ENCODE measurements at regions not wholly inside any gene's neighbourhood (a gene's known extent, or its start where the extent isn't known, plus 50 kb on each side); places are given as distances from the start of the nearest gene placed in this dataset.
"Not testable (repeated sequence)": the region's sequence is repeated elsewhere in the genome, so short reads cannot be mapped to it uniquely, and the experiment has no call there.

DNA sequence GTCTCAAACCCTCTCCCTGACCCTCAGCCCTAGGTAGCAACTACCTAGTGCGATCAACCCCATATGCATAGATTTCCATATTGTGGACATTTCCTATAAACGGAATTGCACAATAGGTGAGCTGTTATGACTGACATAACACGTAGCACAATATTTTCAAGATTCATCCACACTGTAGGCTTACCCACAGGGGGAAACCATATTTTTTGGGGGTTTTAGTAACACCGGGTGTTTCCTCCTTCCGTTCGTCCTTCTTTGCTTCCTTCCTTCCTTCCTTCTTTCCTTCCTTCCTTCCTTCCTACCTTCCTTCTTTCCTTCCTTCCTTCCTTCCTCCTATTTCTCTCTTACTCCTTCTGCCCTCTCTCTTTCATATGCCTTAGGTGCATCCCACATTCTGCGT lies 524.2 kb downstream of the CWH43 start:
- not testable (repeated sequence) for H3K4me3 ChIP-seq (ENCODE audit: low read length); H3K36me3 ChIP-seq (ENCODE audit: control insufficient read depth, low read depth, low read length); H3K27ac ChIP-seq (ENCODE audit: low read length); H3K9ac ChIP-seq (ENCODE audit: low read length); H3K27me3 ChIP-seq (ENCODE audit: control insufficient read depth, insufficient read depth, low read length); H3K4me1 ChIP-seq (ENCODE audit: control insufficient read depth, low read depth, low read length)
- H3K9me3 ChIP-seq (ENCODE audit: control insufficient read depth, low read depth, low read length), result peaks cover 50% of the 10 kb centered on the region

GRCh38 chr4:49511353-49511752 lies 525.3 kb downstream of the CWH43 start:
- not testable (repeated sequence) for H3K4me3 ChIP-seq (ENCODE audit: low read length); H3K4me1 ChIP-seq (ENCODE audit: control insufficient read depth, low read depth, low read length); H3K9ac ChIP-seq (ENCODE audit: low read length); H3K27ac ChIP-seq (ENCODE audit: low read length); H3K27me3 ChIP-seq (ENCODE audit: control insufficient read depth, insufficient read depth, low read length); H3K36me3 ChIP-seq (ENCODE audit: control insufficient read depth, low read depth, low read length)
- peaks cover 52% of the 10 kb centered on the region for H3K9me3 ChIP-seq (ENCODE audit: control insufficient read depth, low read depth, low read length)

DNA sequence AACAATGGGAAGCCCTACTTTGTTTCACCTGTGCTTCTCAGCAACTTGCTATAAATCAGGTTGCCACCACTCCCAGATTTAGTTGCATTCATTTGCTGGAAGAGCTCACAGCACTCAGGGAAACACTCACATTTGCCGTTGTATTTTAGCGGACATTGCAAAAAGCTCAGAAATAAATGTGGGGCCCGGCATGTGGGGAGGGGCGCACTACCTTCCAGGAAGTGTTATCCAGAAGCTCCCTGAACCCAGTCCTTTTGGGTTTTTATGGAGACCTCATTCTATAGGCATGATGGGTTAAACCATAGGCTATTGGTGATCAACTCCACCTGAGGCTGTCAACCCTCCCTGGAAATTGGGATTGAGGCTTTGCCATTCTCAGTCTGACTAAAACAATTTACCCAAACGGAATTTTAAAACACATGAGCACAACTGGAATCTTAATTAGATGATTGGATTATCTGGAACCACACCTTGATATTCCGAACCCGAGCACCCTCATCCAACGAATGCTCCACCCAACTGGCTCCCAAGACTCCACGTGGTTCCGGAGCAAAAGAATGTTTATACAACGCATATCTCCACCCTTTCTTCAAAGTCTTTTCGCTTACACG lies 525.9 kb downstream of the CWH43 start:
- not testable (repeated sequence) for H3K36me3 ChIP-seq (ENCODE audit: control insufficient read depth, low read depth, low read length); H3K4me3 ChIP-seq (ENCODE audit: low read length); H3K27ac ChIP-seq (ENCODE audit: low read length); H3K9ac ChIP-seq (ENCODE audit: low read length); H3K4me1 ChIP-seq (ENCODE audit: control insufficient read depth, low read depth, low read length); H3K27me3 ChIP-seq (ENCODE audit: control insufficient read depth, insufficient read depth, low read length)
- peaks cover 52% of the 10 kb centered on the region for H3K9me3 ChIP-seq (ENCODE audit: control insufficient read depth, low read depth, low read length)

GRCh38 chr4:49512641-49513545 lies 526.8 kb downstream of the CWH43 start:
- not testable (repeated sequence) for H3K4me3 ChIP-seq (ENCODE audit: low read length); H3K4me1 ChIP-seq (ENCODE audit: control insufficient read depth, low read depth, low read length); H3K27me3 ChIP-seq (ENCODE audit: control insufficient read depth, insufficient read depth, low read length); H3K36me3 ChIP-seq (ENCODE audit: control insufficient read depth, low read depth, low read length); H3K27ac ChIP-seq (ENCODE audit: low read length); H3K9ac ChIP-seq (ENCODE audit: low read length)
- peaks cover 52% of the 10 kb centered on the region for H3K9me3 ChIP-seq (ENCODE audit: control insufficient read depth, low read depth, low read length)

DNA sequence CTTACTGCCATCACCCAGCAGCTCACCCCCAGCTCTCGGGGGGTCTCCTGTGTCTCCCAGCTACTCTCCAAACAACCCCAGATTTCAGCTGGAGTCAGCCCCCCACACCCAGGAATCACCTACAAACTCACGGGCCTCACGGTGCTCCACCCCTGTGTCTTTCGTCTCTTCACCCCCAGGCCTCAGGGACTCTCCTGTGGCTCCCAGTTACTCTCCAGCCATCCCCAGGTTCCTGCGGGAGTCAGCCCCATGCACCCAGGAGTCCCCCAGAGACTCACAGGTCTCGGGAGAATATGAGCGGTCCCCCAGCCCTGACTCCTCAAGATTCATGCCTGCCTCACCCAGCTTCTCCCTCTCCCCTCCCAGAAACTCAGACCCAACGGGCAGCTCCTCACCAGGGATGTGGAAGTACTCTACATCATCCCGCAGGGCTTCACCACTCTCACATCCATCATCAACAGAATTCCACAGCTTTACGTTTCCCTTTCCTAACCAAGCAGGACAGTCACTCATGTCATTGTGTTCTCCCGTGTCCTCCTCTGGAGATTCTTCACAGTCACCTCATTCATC lies 527.6 kb downstream of the CWH43 start:
- not testable (repeated sequence) for H3K36me3 ChIP-seq (ENCODE audit: control insufficient read depth, low read depth, low read length); H3K9ac ChIP-seq (ENCODE audit: low read length); H3K27me3 ChIP-seq (ENCODE audit: control insufficient read depth, insufficient read depth, low read length); H3K27ac ChIP-seq (ENCODE audit: low read length); H3K4me3 ChIP-seq (ENCODE audit: low read length); H3K4me1 ChIP-seq (ENCODE audit: control insufficient read depth, low read depth, low read length)
- peaks cover 52% of the 10 kb centered on the region for H3K9me3 ChIP-seq (ENCODE audit: control insufficient read depth, low read depth, low read length)

DNA sequence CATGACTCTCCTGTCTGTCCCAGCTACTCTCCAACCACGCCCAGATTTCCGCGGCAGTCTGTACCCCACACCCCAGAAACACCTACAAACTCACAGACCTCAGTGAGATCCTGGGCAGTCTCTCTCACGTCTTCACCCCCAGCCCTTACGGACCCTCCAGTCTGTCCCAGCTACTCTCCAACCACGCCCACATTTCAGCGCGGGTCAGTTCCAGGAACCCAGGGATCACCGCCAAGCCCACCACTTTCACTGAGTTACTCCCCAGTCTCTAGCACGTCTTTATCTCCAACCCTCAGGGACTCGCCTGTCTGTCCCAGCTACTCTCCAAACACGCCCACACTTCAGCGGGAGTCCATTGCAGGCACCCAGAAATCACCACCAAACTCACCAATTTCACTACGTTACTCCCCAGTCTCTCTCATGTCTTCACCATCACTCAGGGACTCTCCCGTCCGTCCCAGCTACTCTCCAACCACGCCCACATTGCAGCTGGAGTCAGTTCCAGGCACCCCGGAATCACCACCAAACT lies 528.2 kb downstream of the CWH43 start:
- not testable (repeated sequence) for H3K36me3 ChIP-seq (ENCODE audit: control insufficient read depth, low read depth, low read length); H3K27me3 ChIP-seq (ENCODE audit: control insufficient read depth, insufficient read depth, low read length); H3K4me3 ChIP-seq (ENCODE audit: low read length); H3K9ac ChIP-seq (ENCODE audit: low read length); H3K27ac ChIP-seq (ENCODE audit: low read length); H3K4me1 ChIP-seq (ENCODE audit: control insufficient read depth, low read depth, low read length)
- H3K9me3 ChIP-seq (ENCODE audit: control insufficient read depth, low read depth, low read length), result peaks cover 52% of the 10 kb centered on the region

GRCh38 chr4:49514841-49515240 lies 528.8 kb downstream of the CWH43 start:
- H3K36me3 ChIP-seq (ENCODE audit: control insufficient read depth, low read depth, low read length); H3K27ac ChIP-seq (ENCODE audit: low read length); H3K9ac ChIP-seq (ENCODE audit: low read length): not testable (repeated sequence)

DNA sequence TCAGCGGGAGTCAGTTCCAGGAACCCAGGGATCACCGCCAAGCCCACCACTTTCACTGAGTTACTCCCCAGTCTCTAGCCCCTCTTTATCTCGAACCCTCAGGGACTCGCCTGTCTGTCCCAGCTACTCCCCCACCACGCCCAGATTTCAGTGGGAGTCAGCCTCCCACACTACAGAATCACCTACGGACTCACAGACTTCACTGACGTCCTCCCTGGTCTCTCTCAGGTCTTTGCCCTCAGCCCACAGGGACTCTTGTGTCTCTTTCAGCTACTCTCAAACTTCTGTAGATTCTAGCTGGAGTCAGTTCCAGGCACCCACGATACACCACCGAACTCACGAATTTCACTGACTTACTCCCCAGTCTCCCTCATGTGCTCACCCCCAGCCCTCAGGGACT lies 529.2 kb downstream of the CWH43 start:
- not testable (repeated sequence) for H3K27ac ChIP-seq (ENCODE audit: low read length); H3K4me1 ChIP-seq (ENCODE audit: control insufficient read depth, low read depth, low read length); H3K27me3 ChIP-seq (ENCODE audit: control insufficient read depth, insufficient read depth, low read length); H3K4me3 ChIP-seq (ENCODE audit: low read length); H3K9ac ChIP-seq (ENCODE audit: low read length); H3K36me3 ChIP-seq (ENCODE audit: control insufficient read depth, low read depth, low read length)
- peaks cover 50% of the 10 kb centered on the region for H3K9me3 ChIP-seq (ENCODE audit: control insufficient read depth, low read depth, low read length)

More at GRCh38 chr4:49514841-49515240, 528.8 kb downstream of the CWH43 start:
- not testable (repeated sequence) for H3K4me3 ChIP-seq (ENCODE audit: low read length); H3K4me1 ChIP-seq (ENCODE audit: control insufficient read depth, low read depth, low read length); H3K27me3 ChIP-seq (ENCODE audit: control insufficient read depth, insufficient read depth, low read length)
- H3K9me3 ChIP-seq (ENCODE audit: control insufficient read depth, low read depth, low read length), result peaks cover 52% of the 10 kb centered on the region

DNA sequence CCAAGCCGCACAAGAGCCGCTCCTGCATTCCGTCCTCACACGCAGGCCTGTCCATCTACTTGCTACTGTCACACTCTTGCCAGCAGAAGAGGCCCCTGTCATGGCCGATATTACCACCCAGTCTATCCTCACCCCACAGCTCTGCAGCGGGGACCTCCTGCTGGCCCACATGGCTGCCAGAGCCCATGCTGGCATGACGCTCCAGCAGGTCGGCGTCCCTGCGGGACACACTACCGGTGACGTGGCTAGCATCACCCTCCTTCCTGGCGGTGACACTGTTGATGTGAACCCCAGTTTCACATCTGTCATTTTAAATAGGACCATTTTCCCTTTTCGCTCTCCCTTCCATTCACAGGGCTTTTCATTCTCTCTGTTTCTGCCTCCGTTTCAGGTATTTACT lies 530.0 kb downstream of the CWH43 start:
- H3K27ac ChIP-seq (ENCODE audit: low read length); H3K36me3 ChIP-seq (ENCODE audit: control insufficient read depth, low read depth, low read length); H3K9ac ChIP-seq (ENCODE audit: low read length); H3K4me3 ChIP-seq (ENCODE audit: low read length); H3K4me1 ChIP-seq (ENCODE audit: control insufficient read depth, low read depth, low read length); H3K27me3 ChIP-seq (ENCODE audit: control insufficient read depth, insufficient read depth, low read length): not testable (repeated sequence)
- H3K9me3 ChIP-seq (ENCODE audit: control insufficient read depth, low read depth, low read length), result peaks cover 42% of the 10 kb centered on the region

GRCh38 chr4:49516796-49517195 lies 530.7 kb downstream of the CWH43 start:
- H3K9me3 ChIP-seq (ENCODE audit: control insufficient read depth, low read depth, low read length), result peaks cover 35% of the 10 kb centered on the region
- no peaks in the 10 kb centered on the region for H3K27me3 ChIP-seq (ENCODE audit: control insufficient read depth, insufficient read depth, low read length)
- H3K4me1 ChIP-seq (ENCODE audit: control insufficient read depth, low read depth, low read length), result no peaks in the 10 kb centered on the region
- H3K27ac ChIP-seq (ENCODE audit: low read length), result no peak overlapping the region
- H3K4me3 ChIP-seq (ENCODE audit: low read length), result no peak overlapping the region
- no peak overlapping the region for H3K9ac ChIP-seq (ENCODE audit: low read length)
- no peaks in the 10 kb centered on the region for H3K36me3 ChIP-seq (ENCODE audit: control insufficient read depth, low read depth, low read length)

DNA sequence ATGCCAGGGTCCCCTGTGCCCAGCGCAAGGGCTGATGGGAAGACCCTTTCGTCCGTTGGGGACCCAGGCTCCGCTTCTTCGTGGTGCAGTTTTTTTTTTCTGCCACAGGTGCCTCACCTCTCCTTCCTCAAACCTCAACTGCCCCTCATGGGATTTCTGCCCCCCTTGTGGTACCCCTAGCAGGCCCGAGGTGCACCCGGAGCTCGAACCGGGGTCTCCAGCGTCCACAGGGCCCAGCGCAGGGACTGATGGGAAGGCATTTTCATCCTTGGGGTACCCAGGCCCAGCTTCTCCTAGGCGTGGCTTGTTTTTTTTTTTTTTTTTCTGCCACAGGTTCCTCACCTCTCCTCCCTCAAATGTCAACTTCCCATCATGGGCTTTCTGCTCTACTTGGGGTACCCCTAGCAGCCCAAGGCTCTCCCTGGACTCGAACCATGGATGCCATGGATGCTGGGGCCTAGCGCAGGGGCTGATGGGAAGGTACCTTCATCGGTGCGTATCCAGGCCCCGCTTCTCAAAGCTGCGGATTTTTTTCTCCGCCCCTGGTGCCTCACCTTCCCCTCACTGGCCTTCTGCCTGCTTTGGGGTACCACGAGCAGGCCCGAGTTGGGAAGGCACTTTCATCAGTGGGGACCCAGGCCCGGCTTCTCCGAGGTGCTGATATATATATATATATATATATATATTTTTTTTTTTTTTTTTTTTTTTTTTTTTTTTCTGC lies 531.6 kb downstream of the CWH43 start:
- H3K27me3 ChIP-seq (ENCODE audit: control insufficient read depth, insufficient read depth, low read length); H3K4me3 ChIP-seq (ENCODE audit: low read length); H3K36me3 ChIP-seq (ENCODE audit: control insufficient read depth, low read depth, low read length); H3K27ac ChIP-seq (ENCODE audit: low read length); H3K9ac ChIP-seq (ENCODE audit: low read length); H3K4me1 ChIP-seq (ENCODE audit: control insufficient read depth, low read depth, low read length): not testable (repeated sequence)
- peaks cover 27% of the 10 kb centered on the region for H3K9me3 ChIP-seq (ENCODE audit: control insufficient read depth, low read depth, low read length)
